HepG2 (cell line): ENCODE measurements at regions not wholly inside any gene's neighbourhood (a gene's known extent, or its start where the extent isn't known, plus 50 kb on each side); places are given as distances from the start of the nearest gene placed in this dataset.

Experiments used
- EZH2 ChIP-seq: conservative IDR thresholded peaks from 2 replicates; pipeline ENCODE4 v1.6.1; 2012; ENCODE audit warnings: mild to moderate bottlenecking, low read depth, low read length, moderate library complexity
- RELA ChIP-seq: sonication (generic); formaldehyde crosslinking; IDR thresholded peaks from 2 replicates; pipeline ENCODE4 v1.4.0; 2020; ENCODE audit warnings: missing genetic modification reagents
- ZNF780A ChIP-seq: sonication (generic); formaldehyde crosslinking; IDR thresholded peaks from 2 replicates; pipeline ENCODE4 v1.8.0; 2022; ENCODE audit warnings: mild to moderate bottlenecking, missing genetic modification reagents, moderate library complexity
- TF ChIP-seq, protein P1 (sequence below): sonication (generic); formaldehyde crosslinking; IDR thresholded peaks from 2 replicates; pipeline ENCODE4 v1.4.0; 2020; ENCODE audit warnings: mild to moderate bottlenecking, missing genetic modification reagents, borderline replicate concordance
- TF ChIP-seq, protein P2 (sequence below): sonication (generic); formaldehyde crosslinking; conservative IDR thresholded peaks from 2 replicates; pipeline ENCODE4 v1.4.0; 2020; ENCODE audit warnings: missing genetic modification reagents

GRCh38 chr6:19142275-19142674, 694.9 kb upstream of the ID4 start:
- TF ChIP-seq EZH2 (no peak), ZNF780A (CRISPR knock-in tag) (no peak), RELA (no peak)
- TF ChIP-seq, protein P1, sequence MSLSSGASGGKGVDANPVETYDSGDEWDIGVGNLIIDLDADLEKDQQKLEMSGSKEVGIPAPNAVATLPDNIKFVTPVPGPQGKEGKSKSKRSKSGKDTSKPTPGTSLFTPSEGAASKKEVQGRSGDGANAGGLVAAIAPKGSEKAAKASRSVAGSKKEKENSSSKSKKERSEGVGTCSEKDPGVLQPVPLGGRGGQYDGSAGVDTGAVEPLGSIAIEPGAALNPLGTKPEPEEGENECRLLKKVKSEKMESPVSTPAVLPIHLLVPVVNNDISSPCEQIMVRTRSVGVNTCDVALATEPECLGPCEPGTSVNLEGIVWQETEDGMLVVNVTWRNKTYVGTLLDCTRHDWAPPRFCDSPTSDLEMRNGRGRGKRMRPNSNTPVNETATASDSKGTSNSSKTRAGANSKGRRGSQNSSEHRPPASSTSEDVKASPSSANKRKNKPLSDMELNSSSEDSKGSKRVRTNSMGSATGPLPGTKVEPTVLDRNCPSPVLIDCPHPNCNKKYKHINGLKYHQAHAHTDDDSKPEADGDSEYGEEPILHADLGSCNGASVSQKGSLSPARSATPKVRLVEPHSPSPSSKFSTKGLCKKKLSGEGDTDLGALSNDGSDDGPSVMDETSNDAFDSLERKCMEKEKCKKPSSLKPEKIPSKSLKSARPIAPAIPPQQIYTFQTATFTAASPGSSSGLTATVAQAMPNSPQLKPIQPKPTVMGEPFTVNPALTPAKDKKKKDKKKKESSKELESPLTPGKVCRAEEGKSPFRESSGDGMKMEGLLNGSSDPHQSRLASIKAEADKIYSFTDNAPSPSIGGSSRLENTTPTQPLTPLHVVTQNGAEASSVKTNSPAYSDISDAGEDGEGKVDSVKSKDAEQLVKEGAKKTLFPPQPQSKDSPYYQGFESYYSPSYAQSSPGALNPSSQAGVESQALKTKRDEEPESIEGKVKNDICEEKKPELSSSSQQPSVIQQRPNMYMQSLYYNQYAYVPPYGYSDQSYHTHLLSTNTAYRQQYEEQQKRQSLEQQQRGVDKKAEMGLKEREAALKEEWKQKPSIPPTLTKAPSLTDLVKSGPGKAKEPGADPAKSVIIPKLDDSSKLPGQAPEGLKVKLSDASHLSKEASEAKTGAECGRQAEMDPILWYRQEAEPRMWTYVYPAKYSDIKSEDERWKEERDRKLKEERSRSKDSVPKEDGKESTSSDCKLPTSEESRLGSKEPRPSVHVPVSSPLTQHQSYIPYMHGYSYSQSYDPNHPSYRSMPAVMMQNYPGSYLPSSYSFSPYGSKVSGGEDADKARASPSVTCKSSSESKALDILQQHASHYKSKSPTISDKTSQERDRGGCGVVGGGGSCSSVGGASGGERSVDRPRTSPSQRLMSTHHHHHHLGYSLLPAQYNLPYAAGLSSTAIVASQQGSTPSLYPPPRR (CRISPR knock-in tag): no peak
- TF ChIP-seq, protein P2, sequence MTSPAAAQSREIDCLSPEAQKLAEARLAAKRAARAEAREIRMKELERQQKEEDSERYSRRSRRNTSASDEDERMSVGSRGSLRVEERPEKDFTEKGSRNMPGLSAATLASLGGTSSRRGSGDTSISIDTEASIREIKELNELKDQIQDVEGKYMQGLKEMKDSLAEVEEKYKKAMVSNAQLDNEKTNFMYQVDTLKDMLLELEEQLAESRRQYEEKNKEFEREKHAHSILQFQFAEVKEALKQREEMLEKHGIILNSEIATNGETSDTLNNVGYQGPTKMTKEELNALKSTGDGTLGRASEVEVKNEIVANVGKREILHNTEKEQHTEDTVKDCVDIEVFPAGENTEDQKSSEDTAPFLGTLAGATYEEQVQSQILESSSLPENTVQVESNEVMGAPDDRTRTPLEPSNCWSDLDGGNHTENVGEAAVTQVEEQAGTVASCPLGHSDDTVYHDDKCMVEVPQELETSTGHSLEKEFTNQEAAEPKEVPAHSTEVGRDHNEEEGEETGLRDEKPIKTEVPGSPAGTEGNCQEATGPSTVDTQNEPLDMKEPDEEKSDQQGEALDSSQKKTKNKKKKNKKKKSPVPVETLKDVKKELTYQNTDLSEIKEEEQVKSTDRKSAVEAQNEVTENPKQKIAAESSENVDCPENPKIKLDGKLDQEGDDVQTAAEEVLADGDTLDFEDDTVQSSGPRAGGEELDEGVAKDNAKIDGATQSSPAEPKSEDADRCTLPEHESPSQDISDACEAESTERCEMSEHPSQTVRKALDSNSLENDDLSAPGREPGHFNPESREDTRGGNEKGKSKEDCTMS (CRISPR knock-in tag): no peak
